ENCODE measurements at regions not wholly inside any gene's neighbourhood (a gene's known extent, or its start where the extent isn't known, plus 50 kb on each side); places are given as distances from the start of the nearest gene placed in this dataset.

DNA sequence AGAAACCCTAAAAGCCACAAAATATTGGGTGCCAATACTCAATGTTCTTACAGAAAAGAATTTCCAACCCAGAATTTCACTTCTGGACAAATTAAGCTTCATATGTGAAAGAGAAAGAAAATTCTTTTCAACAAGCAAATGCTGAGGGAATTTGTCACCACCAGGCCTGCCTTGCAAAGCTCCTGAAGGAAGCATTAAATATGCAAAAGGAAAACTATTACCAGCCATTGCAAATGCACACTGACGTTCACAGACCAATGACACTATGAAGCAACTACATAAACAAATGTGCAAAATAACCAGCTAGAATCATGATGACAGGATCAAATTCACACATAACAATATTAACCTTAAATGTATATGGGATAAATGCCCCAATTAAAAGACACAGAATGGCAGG is 187.9 kb upstream of the BTBD3 start:
- TF ChIP-seq POLR2AphosphoS5 (IDR thresholded peaks at IDR 0.05; ENCODE audit: low read depth, low read length) (no peak), SPI1 (IDR thresholded peaks at IDR 0.05; ENCODE audit: low read depth, low read length) (no peak), POLR2A (IDR thresholded peaks at IDR 0.05; ENCODE audit: low read depth, low read length) (no peak), TAF1 (IDR thresholded peaks at IDR 0.05; ENCODE audit: low read depth, low read length) (no peak), POU2F2 (IDR thresholded peaks at IDR 0.05; ENCODE audit: low read depth, low read length) (no peak), PAX5 (IDR thresholded peaks at IDR 0.05; ENCODE audit: insufficient read depth, low read length, severe bottlenecking) (no peak)
